Colonic mucosa (tissue), 4 donors: ENCODE measurements at regions not wholly inside any gene's neighbourhood (a gene's known extent, or its start where the extent isn't known, plus 50 kb on each side); places are given as distances from the start of the nearest gene placed in this dataset.

Experiments
- DNase-seq: peaks from one replicate; pipeline ENCODE4 v3.0.0-alpha.2; 2020
- H3K27ac ChIP-seq: fragments of 200-600 bp; one replicate; pipeline ENCODE4 v1.8.0; 2021
- H3K27me3 ChIP-seq: fragments of 200-600 bp; one replicate; pipeline ENCODE4 v1.8.0; 2021
- H3K36me3 ChIP-seq: fragments of 200-600 bp; one replicate; pipeline ENCODE4 v1.8.0; 2021
- H3K4me1 ChIP-seq: fragments of 200-600 bp; one replicate; pipeline ENCODE4 v1.8.0; 2021; ENCODE audit warnings: mild to moderate bottlenecking
- H3K4me3 ChIP-seq: fragments of 200-600 bp; one replicate; pipeline ENCODE4 v1.8.0; 2021
- H3K9ac ChIP-seq, 2 donors: one replicate each; pipeline ENCODE4 v1.7.0; 2013; ENCODE audit warnings: control low read depth in 2 of 2, low read depth in 2 of 2, low read length in 2 of 2
- H3K9me3 ChIP-seq: fragments of 200-600 bp; one replicate; pipeline ENCODE4 v1.8.0; 2021
- intact Hi-C: fragments of 100-400 bp; cut with DNase I; formaldehyde crosslinking; loops from one replicate; pipeline ENCODE4 v1.14.1; 2022
- TF ChIP-seq, protein P1 (sequence below): fragments of 200-600 bp; IDR thresholded peaks from one replicate; pipeline ENCODE4 v1.8.0; 2022; ENCODE audit warnings: antibody characterized with exemption, mild to moderate bottlenecking
- donor health status: healthy.
- donor health status: DM: no; HTN: no; CAD: no.
- donor health status: DM: no; HTN: no; CAD: no.

DNA sequence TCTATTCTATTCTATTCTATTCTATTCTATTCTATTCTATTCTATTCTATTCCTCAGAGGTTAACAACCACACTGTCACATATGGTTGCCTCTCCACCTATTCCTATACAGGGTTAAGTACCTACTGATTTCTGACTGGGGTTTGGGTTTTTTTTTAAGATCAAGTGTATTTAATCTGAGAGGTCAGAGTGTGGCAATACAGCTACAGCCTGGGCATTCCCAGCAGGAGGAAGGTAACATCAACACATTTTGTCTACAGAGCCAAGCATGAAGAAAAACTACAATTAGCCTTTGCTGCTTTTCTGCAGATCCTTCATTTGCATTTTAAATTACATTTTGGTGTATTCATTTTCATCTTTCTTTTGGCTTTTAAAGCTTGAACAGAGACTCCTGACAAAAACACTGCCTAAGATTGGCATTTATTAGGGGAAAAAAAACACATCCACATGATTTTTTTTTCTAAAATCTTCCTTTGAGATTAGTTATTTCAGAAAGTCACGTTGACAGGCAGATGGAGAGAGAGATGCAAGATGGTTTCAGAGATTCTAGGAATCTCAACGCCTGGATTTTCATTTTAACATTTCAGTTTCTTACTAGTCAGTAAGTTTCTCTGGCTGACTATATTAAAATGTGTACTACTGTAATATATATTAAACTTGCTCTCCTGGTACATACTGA is 255.9 kb upstream of the TET2 start:
- H3K4me3 ChIP-seq = no peak overlapping the region

DNA sequence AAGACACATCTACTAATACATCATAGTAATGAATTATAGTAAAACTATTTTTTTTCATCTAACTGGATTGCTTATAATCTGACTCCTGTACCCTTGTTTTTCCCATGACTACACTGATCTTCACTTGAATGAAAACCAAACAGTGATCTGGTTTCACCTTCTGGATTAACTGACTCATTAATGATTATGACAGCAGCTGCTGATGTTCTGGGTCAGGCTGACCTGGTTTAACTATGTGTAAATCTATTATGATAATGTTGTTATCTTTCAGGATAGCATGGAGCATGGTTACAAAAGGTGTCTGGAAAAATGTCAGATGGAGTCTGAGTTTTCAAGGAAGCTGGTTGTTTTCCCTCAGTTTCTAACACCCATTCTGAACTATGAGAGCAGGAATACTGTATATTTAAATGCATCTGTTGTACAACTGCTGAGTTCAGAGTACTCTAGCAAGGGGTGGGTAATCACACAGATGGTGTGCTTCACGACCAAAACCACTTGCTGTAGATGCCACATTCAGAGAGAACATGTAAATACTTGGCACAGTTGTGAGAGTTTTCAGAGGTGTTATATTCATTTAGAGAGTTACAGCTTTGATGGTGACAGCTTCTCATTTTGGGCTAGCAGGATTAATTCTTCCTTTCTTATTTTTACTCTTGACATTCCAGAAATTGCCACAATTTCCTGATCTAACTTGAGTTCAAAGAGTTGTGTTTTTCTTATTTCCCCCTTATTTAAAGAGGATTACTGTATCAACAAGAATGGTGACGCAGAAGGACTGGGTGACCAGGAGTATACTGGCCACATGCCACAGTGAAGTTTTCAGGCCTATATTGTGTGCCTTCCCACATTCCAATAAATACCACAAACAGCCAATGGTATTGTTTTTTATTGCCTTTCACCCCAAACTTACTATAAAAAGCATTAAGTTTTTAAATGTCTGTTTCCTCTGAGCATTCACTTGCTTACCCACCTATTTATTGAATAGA is 249.7 kb upstream of the TET2 start:
- TF ChIP-seq, protein P1, sequence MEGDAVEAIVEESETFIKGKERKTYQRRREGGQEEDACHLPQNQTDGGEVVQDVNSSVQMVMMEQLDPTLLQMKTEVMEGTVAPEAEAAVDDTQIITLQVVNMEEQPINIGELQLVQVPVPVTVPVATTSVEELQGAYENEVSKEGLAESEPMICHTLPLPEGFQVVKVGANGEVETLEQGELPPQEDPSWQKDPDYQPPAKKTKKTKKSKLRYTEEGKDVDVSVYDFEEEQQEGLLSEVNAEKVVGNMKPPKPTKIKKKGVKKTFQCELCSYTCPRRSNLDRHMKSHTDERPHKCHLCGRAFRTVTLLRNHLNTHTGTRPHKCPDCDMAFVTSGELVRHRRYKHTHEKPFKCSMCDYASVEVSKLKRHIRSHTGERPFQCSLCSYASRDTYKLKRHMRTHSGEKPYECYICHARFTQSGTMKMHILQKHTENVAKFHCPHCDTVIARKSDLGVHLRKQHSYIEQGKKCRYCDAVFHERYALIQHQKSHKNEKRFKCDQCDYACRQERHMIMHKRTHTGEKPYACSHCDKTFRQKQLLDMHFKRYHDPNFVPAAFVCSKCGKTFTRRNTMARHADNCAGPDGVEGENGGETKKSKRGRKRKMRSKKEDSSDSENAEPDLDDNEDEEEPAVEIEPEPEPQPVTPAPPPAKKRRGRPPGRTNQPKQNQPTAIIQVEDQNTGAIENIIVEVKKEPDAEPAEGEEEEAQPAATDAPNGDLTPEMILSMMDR = no peak
- intact Hi-C loops = no loop called here
- Histone ChIP-seq H3K27ac (no peak overlapping the region), H3K9ac (no peak overlapping the region), H3K4me1 (no peaks in the 10 kb centered on the region), H3K4me3 (no peak overlapping the region), H3K27me3 (no peaks in the 10 kb centered on the region), H3K36me3 (no peaks in the 10 kb centered on the region), H3K9me3 (no peaks in the 10 kb centered on the region)
- DNase-seq = no peak

More for the DNA sequence above, 255.9 kb upstream of the TET2 start:
- Histone ChIP-seq H3K9me3 (no peaks in the 10 kb centered on the region), H3K4me1 (no peaks in the 10 kb centered on the region), H3K36me3 (no peaks in the 10 kb centered on the region), H3K9ac (no peak overlapping the region), H3K27ac (no peak overlapping the region), H3K27me3 (no peaks in the 10 kb centered on the region)
- intact Hi-C loops = no loop called here
- TF ChIP-seq, protein P1 = no peak
- DNase-seq = no peak

DNA sequence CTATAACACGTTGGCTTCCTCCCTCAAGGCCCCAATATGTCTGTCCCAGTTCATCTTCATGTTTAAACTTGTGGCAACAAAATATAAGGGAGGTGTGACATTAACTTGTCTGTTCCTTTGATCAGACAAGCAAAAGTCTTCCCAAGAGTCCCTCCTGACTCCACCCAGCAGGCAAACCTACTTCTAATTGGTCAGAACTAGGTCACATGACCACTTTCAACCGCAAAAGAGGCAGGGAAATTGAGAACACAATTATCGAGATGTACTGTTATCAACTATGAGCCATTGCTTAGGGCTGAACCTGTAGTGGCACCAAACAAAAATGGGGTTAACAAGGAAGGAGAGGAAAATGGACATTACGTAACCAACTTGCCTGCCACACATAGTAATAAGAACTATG is 246.8 kb upstream of the TET2 start:
- Histone ChIP-seq H3K9me3 (no peaks in the 10 kb centered on the region), H3K36me3 (no peaks in the 10 kb centered on the region), H3K27ac (no peak overlapping the region), H3K4me3 (no peak overlapping the region), H3K9ac (no peak overlapping the region), H3K27me3 (no peaks in the 10 kb centered on the region), H3K4me1 (no peaks in the 10 kb centered on the region)
- intact Hi-C loops = no loop called here
- TF ChIP-seq, protein P1 = no peak
- no peak for DNase-seq

DNA sequence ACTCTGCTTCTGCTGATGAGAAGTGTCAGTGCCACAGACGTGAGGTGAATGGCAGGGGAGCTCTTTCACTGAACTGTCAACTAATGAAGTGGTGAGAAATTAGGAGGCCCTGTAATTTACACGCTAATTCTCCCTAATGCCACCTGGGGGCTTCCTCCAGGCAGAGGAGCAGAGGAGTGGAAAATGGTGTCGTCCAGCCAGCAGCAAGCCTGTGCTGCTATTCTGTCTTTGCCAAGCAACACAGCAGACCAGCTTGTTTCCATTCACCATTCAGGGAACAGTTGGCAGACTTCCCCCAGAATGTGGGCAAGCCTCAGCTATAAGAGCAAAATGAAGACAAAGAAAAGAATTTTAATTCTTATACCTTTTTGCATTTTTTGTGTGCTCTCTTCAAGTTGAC is 245.2 kb upstream of the TET2 start:
- Histone ChIP-seq H3K27me3 (no peaks in the 10 kb centered on the region), H3K4me3 (no peak overlapping the region), H3K9ac (no peak overlapping the region), H3K36me3 (no peaks in the 10 kb centered on the region), H3K27ac (no peak overlapping the region), H3K4me1 (no peaks in the 10 kb centered on the region), H3K9me3 (no peaks in the 10 kb centered on the region)
- intact Hi-C loops = no loop called here
- TF ChIP-seq, protein P1 = no peak
- no peak for DNase-seq

DNA sequence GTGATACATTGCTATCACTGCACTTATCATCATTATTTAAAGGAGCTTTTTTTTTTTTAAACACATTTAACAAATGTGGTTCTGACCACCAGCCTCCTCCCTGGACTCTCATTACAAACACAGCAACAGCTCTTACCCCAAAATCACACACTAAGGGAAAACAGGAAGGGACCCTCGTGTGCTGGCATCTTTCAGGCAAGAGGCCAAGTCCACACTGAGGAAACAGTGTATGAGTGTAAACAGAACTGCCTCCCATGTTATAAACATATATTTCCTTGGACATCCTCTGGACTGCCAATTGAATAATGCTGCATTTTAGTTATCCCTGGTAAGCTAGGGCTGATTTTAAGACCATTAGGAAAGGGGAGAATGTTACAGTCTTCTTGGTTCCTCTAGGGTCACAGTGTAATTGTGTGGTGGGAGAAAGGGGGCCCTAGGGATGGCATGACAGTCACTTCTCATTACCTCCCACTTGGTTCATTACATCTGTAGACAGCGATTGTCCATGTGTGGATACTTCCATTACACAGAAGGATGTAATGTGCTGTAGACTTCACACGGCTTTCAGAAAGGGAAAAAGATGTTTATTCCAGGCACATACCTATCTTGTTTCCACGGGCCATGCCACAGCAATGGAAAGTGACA is 244.6 kb upstream of the TET2 start:
- TF ChIP-seq, protein P1 = no peak

More for the DNA sequence above, 244.6 kb upstream of the TET2 start:
- H3K36me3 ChIP-seq = no peaks in the 10 kb centered on the region
- H3K9me3 ChIP-seq = no peaks in the 10 kb centered on the region
- H3K27me3 ChIP-seq = no peaks in the 10 kb centered on the region
- intact Hi-C loops = no loop called here
- H3K4me1 ChIP-seq = no peaks in the 10 kb centered on the region
- no peak for DNase-seq
- H3K4me3 ChIP-seq = no peak overlapping the region
- no peak overlapping the region for H3K9ac ChIP-seq
- no peak overlapping the region for H3K27ac ChIP-seq
